IMR-90 (cell line): ENCODE measurements at regions not wholly inside any gene's neighbourhood (a gene's known extent, or its start where the extent isn't known, plus 50 kb on each side); places are given as distances from the start of the nearest gene placed in this dataset.

Experiments used
- ATAC-seq: fragments of 200-7000 bp; cut with Tn5 transposase; 2 replicates; pipeline ENCODE4 v1.9.1; 2020; ENCODE audit warnings: low read depth, mild to moderate bottlenecking, moderate library complexity
- BruUV-seq: library from RNA; stranded (reverse); fragments of 400-500 nt; replicated peaks from 2 replicates; lab custom pipeline; 2021; lab: Mats Ljungman, UMichigan
- CTCF ChIA-PET: fragments of 300-600 bp; formaldehyde crosslinking; extraction: SDS; loops from one replicate; lab custom pipeline; 2021; ENCODE audit warnings: antibody characterized with exemption; lab: Yijun Ruan, JAX
- POLR2A ChIA-PET: fragments of 300-600 bp; sonication (Branson Sonifier 250); formaldehyde crosslinking; loops from one replicate; lab custom pipeline; 2022; ENCODE audit warnings: antibody characterized with exemption; ENCODE audit not compliant: unreplicated experiment; lab: Charles Lee
- DNase-seq: peaks from one replicate; pipeline ENCODE4 v3.0.0; 2013
- H2AFZ ChIP-seq: replicated peaks from 2 replicates; pipeline ENCODE3; 2013; ENCODE audit warnings: low read length, mild to moderate bottlenecking; ENCODE audit not compliant: poor library complexity
- H2AK5ac ChIP-seq: 2 replicates; pipeline ENCODE4 v1.6.1; 2013; ENCODE audit warnings: low read depth, low read length, inconsistent platforms
- H2AK9ac ChIP-seq: replicated peaks from 2 replicates; pipeline ENCODE3; 2013; ENCODE audit warnings: mild to moderate bottlenecking, low read depth, low read length, moderate library complexity; ENCODE audit not compliant: poor library complexity
- H2BK120ac ChIP-seq: 2 replicates; pipeline ENCODE4 v1.6.1; 2013; ENCODE audit warnings: low read depth, low read length, inconsistent platforms
- H2BK15ac ChIP-seq: 3 replicates; pipeline ENCODE4 v1.6.1; 2013; ENCODE audit warnings: low read depth, low read length, inconsistent platforms
- H2BK20ac ChIP-seq: 2 replicates; pipeline ENCODE4 v1.6.1; 2013; ENCODE audit warnings: low read depth, mild to moderate bottlenecking, inconsistent platforms, low read length, moderate library complexity
- H2BK5ac ChIP-seq: 2 replicates; pipeline ENCODE4 v1.6.1; 2013; ENCODE audit warnings: mild to moderate bottlenecking, low read depth, low read length, inconsistent platforms; ENCODE audit not compliant: poor library complexity, severe bottlenecking
- H3K14ac ChIP-seq: replicated peaks from 2 replicates; pipeline ENCODE4 v1.6.1; 2013; ENCODE audit warnings: low read depth, low read length, inconsistent platforms
- H3K18ac ChIP-seq: 2 replicates; pipeline ENCODE4 v1.6.1; 2013; ENCODE audit warnings: low read depth, low read length, control low read depth
- H3K23ac ChIP-seq: 2 replicates; pipeline ENCODE4 v1.6.1; 2013; ENCODE audit warnings: low read depth, low read length, inconsistent platforms
- H3K27ac ChIP-seq: 2 replicates; pipeline ENCODE4 v1.5.1; 2013; ENCODE audit warnings: mild to moderate bottlenecking, control low read depth, low read length; ENCODE audit not compliant: insufficient read depth
- H3K27me3 ChIP-seq: 2 replicates; pipeline ENCODE4 v1.6.1; 2013; ENCODE audit warnings: low read length; ENCODE audit not compliant: control insufficient read depth, insufficient read depth
- H3K36me3 ChIP-seq: 2 replicates; pipeline ENCODE4 v1.6.1; 2013; ENCODE audit warnings: low read length, mixed read lengths; ENCODE audit not compliant: control insufficient read depth, insufficient read depth
- H3K4ac ChIP-seq: 2 replicates; pipeline ENCODE4 v1.6.1; 2013; ENCODE audit warnings: low read depth, low read length, inconsistent platforms
- H3K4me1 ChIP-seq: 2 replicates; pipeline ENCODE4 v1.6.1; 2013; ENCODE audit warnings: low read length, mixed read lengths; ENCODE audit not compliant: control insufficient read depth, insufficient read depth
- H3K4me2 ChIP-seq: 2 replicates; pipeline ENCODE4 v1.6.1; 2013; ENCODE audit warnings: low read depth, mild to moderate bottlenecking, control low read depth, low read length, moderate library complexity
- H3K4me3 ChIP-seq: 2 replicates; pipeline ENCODE4 v1.5.1; 2013; ENCODE audit warnings: low read depth, mild to moderate bottlenecking, control low read depth, low read length, moderate library complexity; ENCODE audit not compliant: insufficient read depth
- H3K56ac ChIP-seq: 2 replicates; pipeline ENCODE4 v1.6.1; 2013; ENCODE audit warnings: low read length, inconsistent platforms; ENCODE audit not compliant: insufficient read depth; ENCODE audit errors: extremely low read depth
- H3K79me1 ChIP-seq, 2 experiments: 2 replicates each; pipeline ENCODE4 v1.6.1; 2013; ENCODE audit warnings: low read length in 2 of 2, inconsistent platforms in 1 of 2, low read depth in 1 of 2
- H3K9ac ChIP-seq: 2 replicates; pipeline ENCODE4 v1.6.1; 2013; ENCODE audit warnings: low read depth, low read length, control low read depth
- H3K9me1 ChIP-seq: 2 replicates; pipeline ENCODE4 v1.6.1; 2013; ENCODE audit warnings: low read length, inconsistent platforms; ENCODE audit not compliant: insufficient read depth
- H3K9me3 ChIP-seq: 2 replicates; pipeline ENCODE4 v1.6.1; 2013; ENCODE audit warnings: low read length; ENCODE audit not compliant: control insufficient read depth, insufficient read depth
- H4K20me1 ChIP-seq: 2 replicates; pipeline ENCODE4 v1.6.1; 2013; ENCODE audit warnings: low read length, inconsistent platforms; ENCODE audit not compliant: insufficient read depth
- H4K5ac ChIP-seq: 2 replicates; pipeline ENCODE4 v1.6.1; 2013; ENCODE audit warnings: mild to moderate bottlenecking, low read depth, low read length, control low read depth
- H4K8ac ChIP-seq, 2 experiments: 2 replicates each; pipeline ENCODE4 v1.6.1; 2013; ENCODE audit warnings: low read depth in 2 of 2, low read length in 2 of 2, control low read depth in 1 of 2, inconsistent platforms in 1 of 2
- H4K91ac ChIP-seq: 2 replicates; pipeline ENCODE4 v1.6.1; 2013; ENCODE audit warnings: low read depth, low read length, inconsistent platforms; ENCODE audit not compliant: insufficient read depth
- CEBPB ChIP-seq: IDR thresholded peaks from 2 replicates; pipeline ENCODE4 v1.6.1; 2012; ENCODE audit warnings: low read depth, low read length, improper control_type of control experiment
- CHD1 ChIP-seq: IDR thresholded peaks from 2 replicates; pipeline ENCODE4 v1.6.1; 2012; ENCODE audit warnings: low read depth, low read length, improper control_type of control experiment
- ELK1 ChIP-seq: fragments of 150-350 bp; IDR thresholded peaks from 2 replicates; pipeline ENCODE4 v1.6.1; 2016; ENCODE audit warnings: low read depth, mild to moderate bottlenecking, low read length, moderate library complexity, borderline replicate concordance
- MAFK ChIP-seq: IDR thresholded peaks from 2 replicates; pipeline ENCODE4 v1.6.1; 2012; ENCODE audit warnings: low read depth, low read length, improper control_type of control experiment
- MAZ ChIP-seq: IDR thresholded peaks from 2 replicates; pipeline ENCODE4 v1.6.1; 2012; ENCODE audit warnings: low read depth, mild to moderate bottlenecking, low read length, improper control_type of control experiment, moderate library complexity, borderline replicate concordance
- MXI1 ChIP-seq: IDR thresholded peaks from 2 replicates; pipeline ENCODE4 v1.6.1; 2012; ENCODE audit warnings: low read depth, mild to moderate bottlenecking, low read length, moderate library complexity, borderline replicate concordance
- NFE2L2 ChIP-seq: fragments of 150-350 bp; IDR thresholded peaks from 2 replicates; pipeline ENCODE4 v1.6.1; 2016; ENCODE audit warnings: low read depth, mild to moderate bottlenecking, low read length
- RAD21 ChIP-seq: IDR thresholded peaks from 2 replicates; pipeline ENCODE4 v1.6.1; 2012; ENCODE audit warnings: low read length, improper control_type of control experiment
- WGBS, 2 experiments: methylation state at CpG; one replicate each; pipeline versions ENCODE4 v1.1.5 to v1.1.7; 2013; ENCODE audit warnings: missing lambda C conversion rate in 2 of 2; ENCODE audit not compliant: insufficient read length in 1 of 2; ENCODE audit errors: extremely low coverage in 2 of 2; 5-methylcytosine and 5-hydroxymethylcytosine counted together
- dilution Hi-C: fragments of 300-500 bp; cut with HindIII; formaldehyde crosslinking; loops from one replicate; pipeline ENCODE4 v1.14.3; 2018; ENCODE audit warnings: low sequenced_read_pairs; ENCODE audit not compliant: unreplicated experiment
- in situ Hi-C: fragments of 300-500 bp; cut with MboI; formaldehyde crosslinking; loops from 3 replicates; pipeline ENCODE4 v1.14.3; 2019; ENCODE audit warnings: low sequenced_read_pairs, inconsistent platforms, mixed read lengths
- intact Hi-C: fragments of 100-400 bp; cut with micrococcal nuclease; formaldehyde crosslinking; loops from 2 replicates; pipeline ENCODE4 v1.10.0; 2022
- TF ChIP-seq, protein P1 (sequence below): conservative IDR thresholded peaks from 2 replicates; pipeline ENCODE4 v1.5.1; 2012; ENCODE audit warnings: mild to moderate bottlenecking, low read depth, low read length, improper control_type of control experiment

DNA sequence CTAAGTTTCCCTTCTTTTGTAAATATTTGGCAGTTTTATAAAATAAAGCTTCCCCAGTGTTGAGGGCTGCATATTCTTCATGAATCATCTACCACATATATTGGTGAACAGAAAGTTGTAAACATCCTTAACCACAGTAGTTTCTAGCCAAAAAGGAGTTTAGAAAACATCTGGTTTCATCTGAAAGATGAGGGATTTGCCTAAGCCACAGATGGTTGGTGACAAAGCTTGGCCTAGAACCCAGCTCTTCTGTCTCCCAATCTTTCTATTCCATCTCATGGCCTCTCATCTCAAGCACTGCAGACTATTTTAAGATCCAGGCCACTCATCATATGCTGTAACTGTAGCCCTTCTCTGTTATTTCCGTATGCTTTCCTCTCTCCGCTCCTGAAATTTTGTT, 232.3 kb upstream of the TRPM3 start:
- ChIA-PET CTCF (interaction anchor here (0.8 to 1.0 kb wide), 2 partner anchors 9 to 44 kb away, joined by 3 read pairs; no protein-coding TSS in a partner anchor), POLR2A (no interaction called here)
- WGBS, 2 experiments, result 17% methylated on average over 1 of the region's 2 CpGs; no CpG with 5 or more reads in 1 of the 2 experiments

More for the DNA sequence above, 232.3 kb upstream of the TRPM3 start:
- H3K4ac ChIP-seq, result no peak overlapping the region
- BruUV-seq, result no TSS peak
- no peak overlapping the region for H3K27ac ChIP-seq
- H3K18ac ChIP-seq, result no peak overlapping the region
- H3K56ac ChIP-seq, result no peak overlapping the region
- no peak overlapping the region for H2AFZ ChIP-seq
- in situ Hi-C loops, result no loop called here
- H3K9ac ChIP-seq, result no peak overlapping the region
- H2AK5ac ChIP-seq, result no peak overlapping the region
- no peaks in the 10 kb centered on the region for H3K36me3 ChIP-seq
- H3K27me3 ChIP-seq, result no peaks in the 10 kb centered on the region
- H3K4me3 ChIP-seq, result no peak overlapping the region
- H3K79me1 ChIP-seq, result no peaks in the 10 kb centered on the region
- H4K91ac ChIP-seq, result no peak overlapping the region
- H3K9me1 ChIP-seq, result no peaks in the 10 kb centered on the region
- DNase-seq (peak; percentile 18), ATAC-seq (no peak)
- H2BK15ac ChIP-seq, result no peak overlapping the region
- H3K23ac ChIP-seq, result no peak overlapping the region
- no peaks in the 10 kb centered on the region for H3K4me1 ChIP-seq
- H2BK5ac ChIP-seq, result no peak overlapping the region
- no peak overlapping the region for H2AK9ac ChIP-seq
- no peaks in the 10 kb centered on the region for H4K20me1 ChIP-seq
- no peak overlapping the region for H3K4me2 ChIP-seq
- H2BK20ac ChIP-seq, result no peak overlapping the region
- H3K9me3 ChIP-seq, result no peaks in the 10 kb centered on the region
- H4K8ac ChIP-seq, result no peak overlapping the region
- TF ChIP-seq, protein P1, sequence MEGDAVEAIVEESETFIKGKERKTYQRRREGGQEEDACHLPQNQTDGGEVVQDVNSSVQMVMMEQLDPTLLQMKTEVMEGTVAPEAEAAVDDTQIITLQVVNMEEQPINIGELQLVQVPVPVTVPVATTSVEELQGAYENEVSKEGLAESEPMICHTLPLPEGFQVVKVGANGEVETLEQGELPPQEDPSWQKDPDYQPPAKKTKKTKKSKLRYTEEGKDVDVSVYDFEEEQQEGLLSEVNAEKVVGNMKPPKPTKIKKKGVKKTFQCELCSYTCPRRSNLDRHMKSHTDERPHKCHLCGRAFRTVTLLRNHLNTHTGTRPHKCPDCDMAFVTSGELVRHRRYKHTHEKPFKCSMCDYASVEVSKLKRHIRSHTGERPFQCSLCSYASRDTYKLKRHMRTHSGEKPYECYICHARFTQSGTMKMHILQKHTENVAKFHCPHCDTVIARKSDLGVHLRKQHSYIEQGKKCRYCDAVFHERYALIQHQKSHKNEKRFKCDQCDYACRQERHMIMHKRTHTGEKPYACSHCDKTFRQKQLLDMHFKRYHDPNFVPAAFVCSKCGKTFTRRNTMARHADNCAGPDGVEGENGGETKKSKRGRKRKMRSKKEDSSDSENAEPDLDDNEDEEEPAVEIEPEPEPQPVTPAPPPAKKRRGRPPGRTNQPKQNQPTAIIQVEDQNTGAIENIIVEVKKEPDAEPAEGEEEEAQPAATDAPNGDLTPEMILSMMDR, result no peak
- no peak for TF ChIP-seq RAD21
- no peak for TF ChIP-seq MXI1
- TF ChIP-seq ELK1, result no peak
- TF ChIP-seq CHD1, result no peak
- no peak for TF ChIP-seq MAZ
- no peak for TF ChIP-seq CEBPB
- TF ChIP-seq NFE2L2, result no peak
- TF ChIP-seq MAFK, result no peak
- no peak overlapping the region for H3K14ac ChIP-seq
- no peak overlapping the region for H2BK120ac ChIP-seq
- no peak overlapping the region for H4K5ac ChIP-seq
- intact Hi-C loops, result no loop called here
- dilution Hi-C loops, result no loop called here
